ENCODE measurements at regions not wholly inside any gene's neighbourhood (a gene's known extent, or its start where the extent isn't known, plus 50 kb on each side); places are given as distances from the start of the nearest gene placed in this dataset.

- ATAC-seq: no peak
- H3K27me3 Mint-ChIP-seq (ENCODE audit: low read depth): no peaks in the 10 kb centered on the region
- H3K36me3 Mint-ChIP-seq: no peaks in the 10 kb centered on the region
- TF ChIP-seq ZNF138 (CRISPR knock-in tag; conservative IDR thresholded peaks at IDR 0.05) (no peak), ZNF263 (CRISPR knock-in tag; IDR thresholded peaks at IDR 0.05; ENCODE audit: low read depth) (no peak)
- no peaks in the 10 kb centered on the region for H3K4me1 Mint-ChIP-seq
- ChIA-PET CTCF (no interaction called here), POLR2A (no interaction called here)
- no peak overlapping the region for H3K27ac Mint-ChIP-seq
- peaks cover 11% of the 10 kb centered on the region for H3K9me3 Mint-ChIP-seq
- H3K4me3 Mint-ChIP-seq: no peak overlapping the region
- DNase-seq (ENCODE audit: low spot score): no peak
Measured at GRCh38 chr6:6484681-6485080, 103.8 kb upstream of the LY86 start.

- TF ChIP-seq USF2 (CRISPR knock-in tag; IDR thresholded peaks at IDR 0.05): no peak
- no peak for TF ChIP-seq ZNF671 (CRISPR knock-in tag; IDR thresholded peaks at IDR 0.05)
- TF ChIP-seq ZNF532 (CRISPR knock-in tag; IDR thresholded peaks at IDR 0.05; ENCODE audit: borderline replicate concordance): no peak
- TF ChIP-seq MAX (CRISPR knock-in tag; IDR thresholded peaks at IDR 0.05): no peak
- TF ChIP-seq CBFB (CRISPR knock-in tag; IDR thresholded peaks at IDR 0.05; ENCODE audit: low read depth): no peak
- no peak for TF ChIP-seq ZNF232 (CRISPR knock-in tag; IDR thresholded peaks at IDR 0.05)
- TF ChIP-seq TCF7 (CRISPR knock-in tag; IDR thresholded peaks at IDR 0.05; ENCODE audit: low read depth): no peak
- TF ChIP-seq HMGA2 (CRISPR knock-in tag; IDR thresholded peaks at IDR 0.05): no peak
- TF ChIP-seq E2F1 (CRISPR knock-in tag; IDR thresholded peaks at IDR 0.05): no peak
- TF ChIP-seq NR2C2 (CRISPR knock-in tag; IDR thresholded peaks at IDR 0.05): no peak
- no peak for TF ChIP-seq NFATC4 (CRISPR knock-in tag; IDR thresholded peaks at IDR 0.05)
- TF ChIP-seq ZNF121 (CRISPR knock-in tag; IDR thresholded peaks at IDR 0.05): no peak
- no peak for TF ChIP-seq SMAD3 (CRISPR knock-in tag; IDR thresholded peaks at IDR 0.05; ENCODE audit: borderline replicate concordance)
- TF ChIP-seq ZBTB21 (CRISPR knock-in tag; IDR thresholded peaks at IDR 0.05; ENCODE audit: borderline replicate concordance): no peak
- Mint-ChIP-seq H3K27me3 (ENCODE audit: low read depth) (no peaks in the 10 kb centered on the region), H3K4me1 (no peaks in the 10 kb centered on the region), H3K36me3 (no peaks in the 10 kb centered on the region), H3K27ac (no peak overlapping the region), H3K4me3 (no peak overlapping the region), H3K9me3 (peaks cover 16% of the 10 kb centered on the region)
- ChIA-PET POLR2A (no interaction called here), CTCF (no interaction called here)
- DNase-seq (ENCODE audit: low spot score): no peak
- ATAC-seq: no peak
Measured at GRCh38 chr6:6486595-6486994, 101.9 kb upstream of the LY86 start.

- DNase-seq (ENCODE audit: low spot score) (no peak), ATAC-seq (no peak)
- Mint-ChIP-seq H3K4me1 (no peaks in the 10 kb centered on the region), H3K9me3 (peaks cover 5% of the 10 kb centered on the region; the same call in 1 of the 2 replicates), H3K27ac (no peak overlapping the region), H3K27me3 (ENCODE audit: low read depth) (no peaks in the 10 kb centered on the region; the same call in none of the 2 replicates), H3K4me3 (no peak overlapping the region), H3K36me3 (no peaks in the 10 kb centered on the region)
- ChIA-PET CTCF (interaction anchor here (0.9 kb wide), 1 partner anchor 55 kb away, joined by 4 read pairs; no protein-coding TSS in a partner anchor), POLR2A (no interaction called here)
- TF ChIP-seq IRF2 (CRISPR knock-in tag; IDR thresholded peaks at IDR 0.05; ENCODE audit: borderline replicate concordance, low read depth) (no peak), PRDM15 (CRISPR knock-in tag; IDR thresholded peaks at IDR 0.05) (no peak), ZBTB21 (CRISPR knock-in tag; IDR thresholded peaks at IDR 0.05; ENCODE audit: borderline replicate concordance) (no peak), PREB (CRISPR knock-in tag; IDR thresholded peaks at IDR 0.05; ENCODE audit: borderline replicate concordance) (no peak), ZNF317 (CRISPR knock-in tag; IDR thresholded peaks at IDR 0.05; ENCODE audit: borderline replicate concordance, low read depth) (no peak), ZNF121 (CRISPR knock-in tag; IDR thresholded peaks at IDR 0.05) (no peak)
Measured at GRCh38 chr6:6491761-6492160, 96.8 kb upstream of the LY86 start.
